Fibroblast of lung (primary cell): ENCODE measurements at regions not wholly inside any gene's neighbourhood (a gene's known extent, or its start where the extent isn't known, plus 50 kb on each side); places are given as distances from the start of the nearest gene placed in this dataset.

Experiments
- DNase-seq, 2 donors: peaks; one replicate each; pipeline versions ENCODE4 v3.0.0 to v3.0.0-alpha.2; 2010; ENCODE audit warnings: low read depth in 2 of 2
- H2AFZ ChIP-seq: 2 replicates; pipeline ENCODE4 v1.5.1; 2012; ENCODE audit warnings: low read length, control low read depth, inconsistent platforms
- H3K27ac ChIP-seq: 2 replicates; pipeline ENCODE4 v1.5.1; 2011; ENCODE audit warnings: low read length, control low read depth; ENCODE audit not compliant: insufficient read depth
- H3K27me3 ChIP-seq: 2 replicates; pipeline ENCODE4 v1.5.1; 2011; ENCODE audit warnings: mild to moderate bottlenecking, low read length; ENCODE audit not compliant: control insufficient read depth, insufficient read depth
- H3K36me3 ChIP-seq: 2 replicates; pipeline ENCODE4 v1.5.1; 2011; ENCODE audit warnings: low read length; ENCODE audit not compliant: control insufficient read depth, insufficient read depth
- H3K4me1 ChIP-seq: 2 replicates; pipeline ENCODE4 v1.5.1; 2011; ENCODE audit warnings: low read length; ENCODE audit not compliant: control insufficient read depth, insufficient read depth; ENCODE audit errors: extremely low read depth
- H3K4me2 ChIP-seq: 2 replicates; pipeline ENCODE4 v1.5.1; 2011; ENCODE audit warnings: low read length, control low read depth; ENCODE audit not compliant: insufficient read depth; ENCODE audit errors: extremely low read depth
- H3K4me3 ChIP-seq, 4 experiments: fragments of 200-600 bp in 1 of 4; sonication (generic) in 1 of 4; replicated peaks in 1 of 4; 2 replicates each; pipeline ENCODE4 v1.5.1; 2011 to 2016; ENCODE audit warnings: low read length in 4 of 4, low read depth in 3 of 4, mild to moderate bottlenecking in 3 of 4, control low read depth in 2 of 4, inconsistent platforms in 1 of 4, mixed read lengths in 1 of 4; ENCODE audit not compliant: insufficient read depth in 1 of 4; ENCODE audit errors: control extremely low read depth in 1 of 4
- H3K79me2 ChIP-seq: 2 replicates; pipeline ENCODE4 v1.5.1; 2012; ENCODE audit warnings: mild to moderate bottlenecking, low read length, inconsistent platforms; ENCODE audit not compliant: control insufficient read depth, insufficient read depth
- H3K9ac ChIP-seq: 2 replicates; pipeline ENCODE4 v1.5.1; 2011; ENCODE audit warnings: mild to moderate bottlenecking, low read length, control low read depth; ENCODE audit not compliant: insufficient read depth
- H3K9me3 ChIP-seq: 2 replicates; pipeline ENCODE4 v1.5.1; 2012; ENCODE audit warnings: low read depth, low read length; ENCODE audit not compliant: control insufficient read depth, insufficient read depth
- H4K20me1 ChIP-seq: 2 replicates; pipeline ENCODE4 v1.5.1; 2011; ENCODE audit warnings: low read length; ENCODE audit not compliant: control insufficient read depth, insufficient read depth; ENCODE audit errors: extremely low read depth
- CTCF ChIP-seq, 2 donors: IDR thresholded peaks in 1 of 2; conservative IDR thresholded peaks in 1 of 2; 1 replicate in 1 of 2; 2 replicates in 1 of 2; pipeline ENCODE4 v1.5.1; 2011 to 2012; ENCODE audit warnings: low read length in 2 of 2, control low read depth in 1 of 2, inconsistent platforms in 1 of 2, low read depth in 1 of 2, mild to moderate bottlenecking in 1 of 2
- EZH2 ChIP-seq: IDR thresholded peaks from 2 replicates; pipeline ENCODE4 v1.5.1; 2012; ENCODE audit warnings: low read length, control low read depth, mild to moderate bottlenecking; ENCODE audit errors: missing control alignments

- H3K27ac ChIP-seq = no peak overlapping the region
- no peaks in the 10 kb centered on the region for H3K79me2 ChIP-seq
- H3K9me3 ChIP-seq = no peaks in the 10 kb centered on the region
- H3K9ac ChIP-seq = no peak overlapping the region
- no peaks in the 10 kb centered on the region for H3K27me3 ChIP-seq
- no peak overlapping the region for H2AFZ ChIP-seq
- no peaks in the 10 kb centered on the region for H4K20me1 ChIP-seq
- TF ChIP-seq CTCF (conservative IDR thresholded peaks at IDR 0.05 in 1 of 2, IDR thresholded peaks at IDR 0.05 in 1 of 2; ENCODE audit: low read depth in 1 of 2, low read length in 2 of 2) (no peak), EZH2 (no peak)
- H3K36me3 ChIP-seq = no peaks in the 10 kb centered on the region
- no peak overlapping the region for H3K4me2 ChIP-seq
- no peaks in the 10 kb centered on the region for H3K4me1 ChIP-seq
- H3K4me3 ChIP-seq = no peak overlapping the region
- DNase-seq = no peak
Observed at GRCh38 chr6:103872233-103872632, 987.5 kb downstream of the HACE1 start.

DNA sequence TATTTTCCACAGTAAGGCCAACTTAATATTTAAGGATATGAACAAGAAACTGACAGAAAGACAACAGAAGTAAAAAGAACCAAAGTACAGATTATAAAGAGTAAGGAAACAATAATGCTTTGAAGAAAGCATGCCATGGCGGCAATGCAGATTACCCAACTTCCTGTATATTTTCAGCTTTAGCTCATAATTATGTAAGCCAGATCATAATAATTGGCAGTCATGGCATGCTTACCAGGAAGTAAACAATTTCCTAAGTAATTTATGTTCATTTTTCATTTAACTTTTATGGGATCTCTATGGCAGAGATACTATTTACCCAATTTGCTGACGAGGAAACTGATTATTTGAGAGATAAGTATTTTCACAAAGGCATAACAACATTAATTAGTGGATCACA is 988.7 kb downstream of the HACE1 start:
- Histone ChIP-seq H2AFZ (no peak overlapping the region), H3K9ac (no peak overlapping the region), H3K4me2 (no peak overlapping the region), H3K4me1 (no peaks in the 10 kb centered on the region), H4K20me1 (no peaks in the 10 kb centered on the region), H3K9me3 (no peaks in the 10 kb centered on the region), H3K79me2 (no peaks in the 10 kb centered on the region), H3K27ac (no peak overlapping the region), H3K4me3 (no peak overlapping the region), H3K27me3 (no peaks in the 10 kb centered on the region), H3K36me3 (no peaks in the 10 kb centered on the region)
- DNase-seq = no peak
- TF ChIP-seq CTCF (conservative IDR thresholded peaks at IDR 0.05 in 1 of 2, IDR thresholded peaks at IDR 0.05 in 1 of 2; ENCODE audit: low read depth in 1 of 2, low read length in 2 of 2) = no peak
- no peak for TF ChIP-seq EZH2

GRCh38 chr6:103862297-103862696 is 997.4 kb downstream of the HACE1 start:
- no peak for DNase-seq
- no peak for TF ChIP-seq CTCF (conservative IDR thresholded peaks at IDR 0.05 in 1 of 2, IDR thresholded peaks at IDR 0.05 in 1 of 2; ENCODE audit: low read depth in 1 of 2, low read length in 2 of 2)
- no peak for TF ChIP-seq EZH2
- no peaks in the 10 kb centered on the region for H3K9me3 ChIP-seq
- no peaks in the 10 kb centered on the region for H3K4me1 ChIP-seq
- H3K27me3 ChIP-seq = no peaks in the 10 kb centered on the region
- no peak overlapping the region for H3K4me3 ChIP-seq
- H3K79me2 ChIP-seq = no peaks in the 10 kb centered on the region
- no peak overlapping the region for H3K4me2 ChIP-seq
- H2AFZ ChIP-seq = no peak overlapping the region
- no peaks in the 10 kb centered on the region for H3K36me3 ChIP-seq
- no peak overlapping the region for H3K9ac ChIP-seq
- H4K20me1 ChIP-seq = no peaks in the 10 kb centered on the region
- no peak overlapping the region for H3K27ac ChIP-seq
